ENCODE measurements at regions not wholly inside any gene's neighbourhood (a gene's known extent, or its start where the extent isn't known, plus 50 kb on each side); places are given as distances from the start of the nearest gene placed in this dataset.

DNA sequence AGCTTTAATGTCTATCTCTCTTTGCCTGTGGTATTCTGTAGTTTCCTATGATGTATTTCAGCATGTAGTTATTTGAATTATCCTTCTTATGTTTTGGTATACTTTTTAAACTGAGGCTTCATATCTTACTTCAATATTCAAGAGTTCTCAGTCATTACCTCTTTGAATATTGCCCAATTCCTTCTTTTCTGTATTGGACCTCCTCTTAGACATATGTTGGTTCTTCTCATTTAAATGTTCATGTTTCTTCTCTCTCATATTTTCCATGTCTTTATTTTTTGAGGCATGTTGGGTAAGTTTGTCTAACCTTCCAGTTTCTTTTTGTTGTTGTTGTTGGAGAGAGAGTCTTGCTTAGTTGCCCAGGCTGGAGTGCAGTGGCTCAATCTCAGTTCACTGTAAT is 140.6 kb downstream of the MRPS6 start:
- no peak overlapping the region for H4K8ac ChIP-seq (ENCODE audit: extremely low read depth, insufficient read depth, low read length)
- no peaks in the 10 kb centered on the region for H3K36me3 ChIP-seq (ENCODE audit: control insufficient read depth in 2 of 4, insufficient read depth in 4 of 4, low read length in 3 of 4)
- H3K9me3 ChIP-seq (ENCODE audit: insufficient read depth in 2 of 2, low read depth in 1 of 2, low read length in 1 of 2): peaks cover 0 to 4% of the 10 kb centered on the region in 2 experiments; a peak in 1 of 4 replicates
- no peak for FAIRE-seq
- no peak overlapping the region for H2BK120ac ChIP-seq (replicated peaks; ENCODE audit: low read depth, low read length)
- H2BK12ac ChIP-seq (ENCODE audit: low read depth, low read length): no peak overlapping the region
- H4K5ac ChIP-seq (ENCODE audit: insufficient read length, low read depth, low read length): no peak overlapping the region
- H2AK5ac ChIP-seq (ENCODE audit: low read depth, low read length): no peak overlapping the region
- H3K79me1 ChIP-seq (ENCODE audit: low read depth, low read length): no peaks in the 10 kb centered on the region
- ChIA-PET POLR2A (ENCODE audit: partially characterized antibody) (no interaction called here), CTCF (ENCODE audit: partially characterized antibody) (no interaction called here)
- no peaks in the 10 kb centered on the region for H3K27me3 ChIP-seq (replicated peaks in 1 of 4; ENCODE audit: control insufficient read depth in 3 of 4, extremely low read depth in 1 of 4, insufficient read depth in 3 of 4, low read length in 3 of 4)
- no peaks in the 10 kb centered on the region for H3K4me1 ChIP-seq (replicated peaks in 1 of 4; ENCODE audit: control insufficient read depth in 3 of 4, insufficient read depth in 4 of 4, low read length in 3 of 4)
- no peak overlapping the region for H3K4me2 ChIP-seq (ENCODE audit: insufficient read depth in 1 of 2, low read depth in 2 of 2, low read length in 2 of 2)
- H2BK5ac ChIP-seq (ENCODE audit: low read depth, low read length): no peak overlapping the region
- TF ChIP-seq SUZ12 (IDR thresholded peaks at IDR 0.05; ENCODE audit: low read length): no peak
- no peak overlapping the region for H3K9ac ChIP-seq (replicated peaks in 1 of 4; ENCODE audit: extremely low read depth in 1 of 4, low read depth in 3 of 4, low read length in 3 of 4)
- H2AFZ ChIP-seq (ENCODE audit: low read length): no peak overlapping the region
- no peak overlapping the region for H3K18ac ChIP-seq (ENCODE audit: extremely low read depth, low read length)
- no peak overlapping the region for H3K4ac ChIP-seq (replicated peaks; ENCODE audit: insufficient read length, low read depth, low read length)
- no peak overlapping the region for H3K27ac ChIP-seq (ENCODE audit: low read depth, low read length)
- DNase-seq (ENCODE audit: low read depth in 1 of 2, low spot score in 2 of 2): no peak
- no peak overlapping the region for H3K4me3 ChIP-seq (ENCODE audit: extremely low read depth in 1 of 4, insufficient read depth in 2 of 4, low read depth in 3 of 4, low read length in 4 of 4)
- no peak overlapping the region for H3K23ac ChIP-seq (ENCODE audit: insufficient read length)
- H3K56ac ChIP-seq (replicated peaks; ENCODE audit: insufficient read length, low read depth, low read length): no peak overlapping the region
- H3K14ac ChIP-seq (ENCODE audit: insufficient read length): no peak overlapping the region
- no peak overlapping the region for H2BK20ac ChIP-seq (ENCODE audit: low read length)
- H4K20me1 ChIP-seq (replicated peaks in 1 of 2; ENCODE audit: control insufficient read depth in 1 of 2, insufficient read depth in 2 of 2, low read length in 2 of 2): no peaks in the 10 kb centered on the region
- no peaks in the 10 kb centered on the region for H3K23me2 ChIP-seq (ENCODE audit: low read depth, low read length)
- no peak overlapping the region for H4K91ac ChIP-seq (replicated peaks; ENCODE audit: insufficient read length, low read length)
- no peak overlapping the region for H2BK15ac ChIP-seq (ENCODE audit: low read length)
- H3K79me2 ChIP-seq (ENCODE audit: control insufficient read depth in 1 of 2, insufficient read depth in 2 of 2, low read length in 2 of 2): no peaks in the 10 kb centered on the region

Data from H1 (cell line).